ENCODE measurements at regions not wholly inside any gene's neighbourhood (a gene's known extent, or its start where the extent isn't known, plus 50 kb on each side); places are given as distances from the start of the nearest gene placed in this dataset.

GRCh38 chr2:6073191-6074088 is 381.3 kb downstream of the SOX11 start:
- no peaks in the 10 kb centered on the region for H3K9me3 ChIP-seq
- no peaks in the 10 kb centered on the region for H3K4me1 ChIP-seq
- H3K4me3 ChIP-seq, result no peak overlapping the region
- no peak overlapping the region for H3K27ac ChIP-seq
- TF ChIP-seq, protein P1, sequence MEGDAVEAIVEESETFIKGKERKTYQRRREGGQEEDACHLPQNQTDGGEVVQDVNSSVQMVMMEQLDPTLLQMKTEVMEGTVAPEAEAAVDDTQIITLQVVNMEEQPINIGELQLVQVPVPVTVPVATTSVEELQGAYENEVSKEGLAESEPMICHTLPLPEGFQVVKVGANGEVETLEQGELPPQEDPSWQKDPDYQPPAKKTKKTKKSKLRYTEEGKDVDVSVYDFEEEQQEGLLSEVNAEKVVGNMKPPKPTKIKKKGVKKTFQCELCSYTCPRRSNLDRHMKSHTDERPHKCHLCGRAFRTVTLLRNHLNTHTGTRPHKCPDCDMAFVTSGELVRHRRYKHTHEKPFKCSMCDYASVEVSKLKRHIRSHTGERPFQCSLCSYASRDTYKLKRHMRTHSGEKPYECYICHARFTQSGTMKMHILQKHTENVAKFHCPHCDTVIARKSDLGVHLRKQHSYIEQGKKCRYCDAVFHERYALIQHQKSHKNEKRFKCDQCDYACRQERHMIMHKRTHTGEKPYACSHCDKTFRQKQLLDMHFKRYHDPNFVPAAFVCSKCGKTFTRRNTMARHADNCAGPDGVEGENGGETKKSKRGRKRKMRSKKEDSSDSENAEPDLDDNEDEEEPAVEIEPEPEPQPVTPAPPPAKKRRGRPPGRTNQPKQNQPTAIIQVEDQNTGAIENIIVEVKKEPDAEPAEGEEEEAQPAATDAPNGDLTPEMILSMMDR (IDR thresholded peaks at IDR 0.05), result no peak
- TF ChIP-seq EP300 (IDR thresholded peaks at IDR 0.05), result no peak
- TF ChIP-seq POLR2A (IDR thresholded peaks at IDR 0.05), result no peak
- TF ChIP-seq POLR2AphosphoS5 (IDR thresholded peaks at IDR 0.05), result no peak
- WGBS, result 65% methylated on average over 11 of the region's 11 CpGs
- no peaks in the 10 kb centered on the region for H3K36me3 ChIP-seq
- H3K27me3 ChIP-seq, result no peaks in the 10 kb centered on the region
- no peak for DNase-seq (ENCODE audit: low spot score in 2 of 2)

DNA sequence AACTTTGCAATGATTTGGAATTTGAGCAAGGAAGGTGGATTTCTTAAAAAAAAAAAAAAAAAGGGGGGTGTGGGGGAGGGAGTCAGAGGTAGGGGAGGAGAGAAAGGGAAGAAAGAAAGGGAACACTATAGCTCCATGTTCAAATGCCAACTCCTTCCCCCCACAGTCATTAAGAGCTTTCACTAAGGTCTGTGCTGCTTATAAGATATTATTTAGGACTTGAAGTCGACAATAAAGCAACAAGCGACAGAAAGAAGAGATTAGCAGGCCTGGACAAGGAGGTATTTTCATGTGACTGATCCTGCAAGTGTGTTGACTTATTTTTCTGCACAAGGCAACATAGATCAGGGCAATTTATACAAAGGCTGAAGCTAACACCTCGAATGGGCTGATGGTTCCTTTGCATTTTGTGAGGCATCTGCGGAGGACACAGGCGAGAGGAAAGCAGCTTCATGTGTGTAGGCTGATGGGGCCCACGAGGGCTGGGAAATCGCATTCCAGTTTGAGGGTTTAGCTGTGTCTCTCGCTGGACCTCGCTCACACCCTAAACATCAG is 382.0 kb downstream of the SOX11 start:
- Histone ChIP-seq H3K4me1 (no peaks in the 10 kb centered on the region), H3K36me3 (no peaks in the 10 kb centered on the region), H3K27ac (no peak overlapping the region), H3K4me3 (no peak overlapping the region), H3K9me3 (no peaks in the 10 kb centered on the region), H3K27me3 (no peaks in the 10 kb centered on the region)
- no peak for TF ChIP-seq EP300 (IDR thresholded peaks at IDR 0.05)
- no peak for TF ChIP-seq POLR2AphosphoS5 (IDR thresholded peaks at IDR 0.05)
- TF ChIP-seq, protein P1 (IDR thresholded peaks at IDR 0.05), result no peak
- 82% methylated on average over 9 of the region's 9 CpGs for WGBS
- DNase-seq (ENCODE audit: low spot score in 2 of 2), result no peak

GRCh38 chr2:6077585-6077984 is 385.4 kb downstream of the SOX11 start:
- H3K27ac ChIP-seq, result no peak overlapping the region
- DNase-seq (ENCODE audit: low spot score in 2 of 2), result no peak
- H3K4me3 ChIP-seq, result no peak overlapping the region
- no peaks in the 10 kb centered on the region for H3K27me3 ChIP-seq
- 64% methylated on average over 2 of the region's 2 CpGs for WGBS
- H3K4me1 ChIP-seq, result no peaks in the 10 kb centered on the region
- no peaks in the 10 kb centered on the region for H3K9me3 ChIP-seq
- no peaks in the 10 kb centered on the region for H3K36me3 ChIP-seq
- TF ChIP-seq EP300 (IDR thresholded peaks at IDR 0.05), result no peak
- no peak for TF ChIP-seq POLR2AphosphoS5 (IDR thresholded peaks at IDR 0.05)
- TF ChIP-seq, protein P1 (IDR thresholded peaks at IDR 0.05), result no peak
- TF ChIP-seq POLR2A (IDR thresholded peaks at IDR 0.05), result no peak

GRCh38 chr2:6078414-6078813 is 386.2 kb downstream of the SOX11 start:
- no peak for TF ChIP-seq POLR2A (IDR thresholded peaks at IDR 0.05)
- no peak for TF ChIP-seq EP300 (IDR thresholded peaks at IDR 0.05)
- TF ChIP-seq, protein P1 (IDR thresholded peaks at IDR 0.05), result no peak
- TF ChIP-seq POLR2AphosphoS5 (IDR thresholded peaks at IDR 0.05), result no peak
- DNase-seq (ENCODE audit: low spot score in 2 of 2), result no peak
- Histone ChIP-seq H3K27ac (no peak overlapping the region), H3K4me1 (no peaks in the 10 kb centered on the region), H3K9me3 (no peaks in the 10 kb centered on the region), H3K4me3 (no peak overlapping the region), H3K27me3 (no peaks in the 10 kb centered on the region), H3K36me3 (no peaks in the 10 kb centered on the region)
- 79% methylated on average over 3 of the region's 3 CpGs for WGBS

GRCh38 chr2:6079405-6079804 is 387.2 kb downstream of the SOX11 start:
- Histone ChIP-seq H3K4me1 (no peaks in the 10 kb centered on the region), H3K27me3 (no peaks in the 10 kb centered on the region), H3K4me3 (no peak overlapping the region), H3K27ac (no peak overlapping the region), H3K36me3 (no peaks in the 10 kb centered on the region), H3K9me3 (no peaks in the 10 kb centered on the region)
- 73% methylated on average over 5 of the region's 5 CpGs for WGBS
- TF ChIP-seq, protein P1 (IDR thresholded peaks at IDR 0.05), result no peak
- no peak for TF ChIP-seq POLR2AphosphoS5 (IDR thresholded peaks at IDR 0.05)
- TF ChIP-seq POLR2A (IDR thresholded peaks at IDR 0.05), result no peak
- TF ChIP-seq EP300 (IDR thresholded peaks at IDR 0.05), result no peak
- DNase-seq (ENCODE audit: low spot score in 2 of 2), result no peak
